ENCODE measurements at regions not wholly inside any gene's neighbourhood (a gene's known extent, or its start where the extent isn't known, plus 50 kb on each side); places are given as distances from the start of the nearest gene placed in this dataset.

GRCh38 chr15:47037003-47037402 is 680.3 kb upstream of the SEMA6D start:
- H3K9me3 ChIP-seq (ENCODE audit: insufficient read depth in 2 of 2, low read depth in 1 of 2, low read length in 1 of 2): no peaks in the 10 kb centered on the region
- ChIA-PET POLR2A (ENCODE audit: partially characterized antibody) (no interaction called here), CTCF (ENCODE audit: partially characterized antibody) (no interaction called here)
- TF ChIP-seq NANOG (IDR thresholded peaks at IDR 0.05; ENCODE audit: insufficient read depth, low read depth, low read length, poor library complexity, severe bottlenecking): no peak
- TF ChIP-seq JUND (IDR thresholded peaks at IDR 0.05; ENCODE audit: low read length): no peak
- no peak overlapping the region for H2BK120ac ChIP-seq (replicated peaks; ENCODE audit: low read depth, low read length)
- DNase-seq (ENCODE audit: low read depth in 1 of 2, low spot score in 2 of 2) (no peak), FAIRE-seq (no peak)
- H2AK5ac ChIP-seq (ENCODE audit: low read depth, low read length): no peak overlapping the region
- H3K4me3 ChIP-seq (ENCODE audit: extremely low read depth in 1 of 4, insufficient read depth in 2 of 4, low read depth in 3 of 4, low read length in 4 of 4): no peak overlapping the region
- WGBS, 2 experiments (ENCODE audit: extremely low coverage in 1 of 2, insufficient coverage in 1 of 2, insufficient read length in 1 of 2, insufficient replicate concordance in 2 of 2, low coverage in 1 of 2, low lambda C conversion rate in 2 of 2, missing lambda C conversion rate in 1 of 2): 88% methylated on average over 1 of the region's 1 CpG; no CpG with 5 or more reads in 1 of the 2 experiments
- H2BK20ac ChIP-seq (ENCODE audit: low read length): no peak overlapping the region
- H4K5ac ChIP-seq (ENCODE audit: insufficient read length, low read depth, low read length): no peak overlapping the region
- H3K9ac ChIP-seq (replicated peaks in 1 of 4; ENCODE audit: extremely low read depth in 1 of 4, low read depth in 3 of 4, low read length in 3 of 4): no peak overlapping the region
- no peaks in the 10 kb centered on the region for H3K36me3 ChIP-seq (ENCODE audit: control insufficient read depth in 2 of 4, insufficient read depth in 4 of 4, low read length in 3 of 4)
- H3K4me1 ChIP-seq (replicated peaks in 1 of 4; ENCODE audit: control insufficient read depth in 3 of 4, insufficient read depth in 4 of 4, low read length in 3 of 4): no peaks in the 10 kb centered on the region
- no peak overlapping the region for H3K14ac ChIP-seq (ENCODE audit: insufficient read length)
- H4K20me1 ChIP-seq (replicated peaks in 1 of 2; ENCODE audit: control insufficient read depth in 1 of 2, insufficient read depth in 2 of 2, low read length in 2 of 2): no peaks in the 10 kb centered on the region
- no peak overlapping the region for H3K4ac ChIP-seq (replicated peaks; ENCODE audit: insufficient read length, low read depth, low read length)
- no peak overlapping the region for H3K56ac ChIP-seq (replicated peaks; ENCODE audit: insufficient read length, low read depth, low read length)
- no peaks in the 10 kb centered on the region for H3K27me3 ChIP-seq (replicated peaks in 1 of 4; ENCODE audit: control insufficient read depth in 3 of 4, extremely low read depth in 1 of 4, insufficient read depth in 3 of 4, low read length in 3 of 4)
- no peak overlapping the region for H3K27ac ChIP-seq (ENCODE audit: low read depth, low read length)
- H4K91ac ChIP-seq (replicated peaks; ENCODE audit: insufficient read length, low read length): no peak overlapping the region
- H2AFZ ChIP-seq (ENCODE audit: low read length): no peak overlapping the region
- no peaks in the 10 kb centered on the region for H3K23me2 ChIP-seq (ENCODE audit: low read depth, low read length)
- no peak overlapping the region for H4K8ac ChIP-seq (ENCODE audit: extremely low read depth, insufficient read depth, low read length)
- H2BK15ac ChIP-seq (ENCODE audit: low read length): no peak overlapping the region
- H3K23ac ChIP-seq (ENCODE audit: insufficient read length): no peak overlapping the region
- no peak overlapping the region for H2BK5ac ChIP-seq (ENCODE audit: low read depth, low read length)
- no peak overlapping the region for H3K4me2 ChIP-seq (ENCODE audit: insufficient read depth in 1 of 2, low read depth in 2 of 2, low read length in 2 of 2)
- no peaks in the 10 kb centered on the region for H3K79me2 ChIP-seq (ENCODE audit: control insufficient read depth in 1 of 2, insufficient read depth in 2 of 2, low read length in 2 of 2)
- no peak overlapping the region for H3K18ac ChIP-seq (ENCODE audit: extremely low read depth, low read length)
- H3K79me1 ChIP-seq (ENCODE audit: low read depth, low read length): no peaks in the 10 kb centered on the region
- no peak overlapping the region for H2BK12ac ChIP-seq (ENCODE audit: low read depth, low read length)

Measured in H1 (cell line).